SK-N-SH (cell line): ENCODE measurements at regions not wholly inside any gene's neighbourhood (a gene's known extent, or its start where the extent isn't known, plus 50 kb on each side); places are given as distances from the start of the nearest gene placed in this dataset.

Experiments used
- CTCF ChIA-PET: fragments of 300-600, 350-600 bp; formaldehyde crosslinking; extraction: SDS; loops from one replicate; lab custom pipeline; 2021; lab: Yijun Ruan, JAX
- POLR2A ChIA-PET: fragments of 350-600 bp; sonication (Branson Sonifier 250); formaldehyde crosslinking; extraction: SDS; loops from one replicate; lab custom pipeline; 2020; ENCODE audit warnings: antibody characterized with exemption, inconsistent platforms; lab: Yijun Ruan, JAX
- DNase-seq: peaks from one replicate; pipeline ENCODE4 v3.0.0; 2012
- H2AFZ ChIP-seq: fragments of 200-600 bp; sonication (generic); 2 replicates; pipeline ENCODE4 v1.8.1; 2016; ENCODE audit warnings: antibody characterized with exemption, mild to moderate bottlenecking, low read depth
- H3F3A ChIP-seq: fragments of 200-600 bp; sonication (generic); replicated peaks from 2 replicates; pipeline ENCODE3; 2016; ENCODE audit warnings: antibody characterized with exemption, mild to moderate bottlenecking; ENCODE audit not compliant: insufficient read depth
- H3K27ac ChIP-seq, 2 experiments: fragments of 200-500 bp in 1 of 2; fragments of 200-600 bp in 1 of 2; sonication (Bioruptor generic) in 1 of 2; sonication (generic), shearing (Covaris generic) in 1 of 2; 2 replicates each; pipeline versions ENCODE4 v1.5.1 to v1.6.1; 2014 to 2016; ENCODE audit warnings: low read depth in 2 of 2, inconsistent platforms in 1 of 2, low read length in 1 of 2, mild to moderate bottlenecking in 1 of 2, mixed read lengths in 1 of 2
- H3K27me3 ChIP-seq: fragments of 200-600 bp; sonication (generic), shearing (Covaris generic); 2 replicates; pipeline ENCODE4 v1.6.1; 2016; ENCODE audit warnings: mixed run types; ENCODE audit not compliant: insufficient read depth
- H3K36me3 ChIP-seq, 2 experiments: fragments of 200-500 bp in 1 of 2; fragments of 200-600 bp in 1 of 2; sonication (Bioruptor generic) in 1 of 2; sonication (generic) in 1 of 2; replicated peaks in 1 of 2; 2 replicates each; pipeline versions ENCODE3 to v1.5.1; 2014 to 2016; ENCODE audit warnings: low read length in 1 of 2, mild to moderate bottlenecking in 1 of 2; ENCODE audit not compliant: insufficient read depth in 2 of 2, control insufficient read depth in 1 of 2
- H3K4me1 ChIP-seq, 2 experiments: fragments of 200-500 bp in 1 of 2; fragments of 200-600 bp in 1 of 2; sonication (Bioruptor generic) in 1 of 2; sonication (generic), shearing (Covaris generic) in 1 of 2; 2 replicates each; pipeline versions ENCODE4 v1.5.1 to v1.6.1; 2014 to 2016; ENCODE audit warnings: low read depth in 1 of 2, low read length in 1 of 2, mixed run types in 1 of 2; ENCODE audit not compliant: insufficient read depth in 2 of 2, control insufficient read depth in 1 of 2
- H3K4me2 ChIP-seq: fragments of 200-600 bp; sonication (generic), shearing (Covaris generic); 2 replicates; pipeline ENCODE4 v1.6.1; 2017; ENCODE audit warnings: mixed run types
- H3K4me3 ChIP-seq, 2 experiments: fragments of 200-500 bp in 1 of 2; fragments of 200-600 bp in 1 of 2; sonication (Bioruptor generic) in 1 of 2; sonication (generic), shearing (Covaris generic) in 1 of 2; 2 replicates each; pipeline versions ENCODE4 v1.5.1 to v1.8.1; 2014 to 2016; ENCODE audit warnings: low read depth in 2 of 2, inconsistent platforms in 1 of 2, low read length in 1 of 2, mild to moderate bottlenecking in 1 of 2, mixed read lengths in 1 of 2, moderate library complexity in 1 of 2
- H3K79me2 ChIP-seq: fragments of 200-600 bp; sonication (generic); 2 replicates; pipeline ENCODE4 v1.8.1; 2017; ENCODE audit warnings: mild to moderate bottlenecking; ENCODE audit not compliant: insufficient read depth
- H3K9ac ChIP-seq: fragments of 200-600 bp; sonication (generic); 2 replicates; pipeline ENCODE4 v1.6.1; 2017; ENCODE audit warnings: mixed run types
- H3K9me2 ChIP-seq: fragments of 200-600 bp; sonication (generic); 2 replicates; pipeline ENCODE4 v1.6.1; 2017; ENCODE audit warnings: mixed run types
- H3K9me3 ChIP-seq: fragments of 200-600 bp; sonication (generic); 2 replicates; pipeline ENCODE4 v1.6.1; 2017; ENCODE audit warnings: mixed run types, mild to moderate bottlenecking, moderate library complexity
- H4K20me1 ChIP-seq: fragments of 200-600 bp; sonication (generic); 2 replicates; pipeline ENCODE4 v1.6.1; 2017; ENCODE audit warnings: mild to moderate bottlenecking, mixed run types; ENCODE audit not compliant: insufficient read depth
- CHD2 ChIP-seq: fragments of 150-350 bp; IDR thresholded peaks from 2 replicates; pipeline ENCODE4 v1.6.1; 2018; ENCODE audit warnings: low read length; ENCODE audit not compliant: partially characterized antibody
- ELF1 ChIP-seq: IDR thresholded peaks from 2 replicates; pipeline ENCODE4 v1.4.0; 2012
- EP300 ChIP-seq, 2 experiments: IDR thresholded peaks; 2 replicates each; pipeline versions ENCODE4 v1.4.0 to v1.6.1; 2012; ENCODE audit warnings: borderline replicate concordance in 1 of 2, low read depth in 1 of 2, low read length in 1 of 2
- EZH2phosphoT487 ChIP-seq: fragments of 200-600 bp; sonication (generic); IDR thresholded peaks from 2 replicates; pipeline ENCODE4 v1.6.1; 2017; ENCODE audit warnings: low read depth, mixed run types, mild to moderate bottlenecking, antibody characterized with exemption, moderate library complexity, borderline replicate concordance
- FOSL2 ChIP-seq: IDR thresholded peaks from 2 replicates; pipeline ENCODE4 v1.4.0; 2012; ENCODE audit warnings: low read depth, mild to moderate bottlenecking, moderate library complexity, borderline replicate concordance
- FOXJ3 ChIP-seq: sonication (generic); formaldehyde crosslinking; IDR thresholded peaks from 2 replicates; pipeline ENCODE4 v1.5.1; 2020; ENCODE audit warnings: mild to moderate bottlenecking, missing genetic modification reagents
- FOXM1 ChIP-seq: IDR thresholded peaks from 2 replicates; pipeline ENCODE4 v1.4.0; 2012; ENCODE audit warnings: low read depth, mild to moderate bottlenecking
- GABPA ChIP-seq: IDR thresholded peaks from 2 replicates; pipeline ENCODE4 v1.4.0; 2012; ENCODE audit warnings: low read depth, mild to moderate bottlenecking
- GATA2 ChIP-seq: sonication (generic); formaldehyde crosslinking; IDR thresholded peaks from 2 replicates; pipeline ENCODE4 v1.5.0; 2020; ENCODE audit warnings: mild to moderate bottlenecking, missing genetic modification reagents
- IRF3 ChIP-seq: fragments of 150-350 bp; IDR thresholded peaks from 2 replicates; pipeline ENCODE4 v1.6.1; 2016; ENCODE audit warnings: mild to moderate bottlenecking, low read depth, low read length
- JUND ChIP-seq: IDR thresholded peaks from 2 replicates; pipeline ENCODE4 v1.4.0; 2012
- MEF2A ChIP-seq: IDR thresholded peaks from 2 replicates; pipeline ENCODE4 v1.4.0; 2012; ENCODE audit warnings: low read depth, borderline replicate concordance
- NFIC ChIP-seq: IDR thresholded peaks from 2 replicates; pipeline ENCODE4 v1.4.0; 2012; ENCODE audit warnings: borderline replicate concordance
- NRF1 ChIP-seq: IDR thresholded peaks from 2 replicates; pipeline ENCODE4 v1.6.1; 2012; ENCODE audit warnings: low read depth, mild to moderate bottlenecking, low read length
- PBX3 ChIP-seq: IDR thresholded peaks from 2 replicates; pipeline ENCODE4; 2012
- POLR2AphosphoS5 ChIP-seq: IDR thresholded peaks from 2 replicates; pipeline ENCODE4 v1.6.1; 2012; ENCODE audit warnings: low read depth, low read length
- RXRA ChIP-seq: IDR thresholded peaks from 2 replicates; pipeline ENCODE4 v1.4.0; 2012; ENCODE audit warnings: low read depth, mild to moderate bottlenecking, borderline replicate concordance
- TAF1 ChIP-seq: IDR thresholded peaks from 2 replicates; pipeline ENCODE4 v1.6.1; 2012; ENCODE audit warnings: low read depth, mild to moderate bottlenecking, low read length, moderate library complexity, borderline replicate concordance
- TCF12 ChIP-seq: IDR thresholded peaks from 2 replicates; pipeline ENCODE4 v1.4.0; 2012
- TEAD4 ChIP-seq: IDR thresholded peaks from 2 replicates; pipeline ENCODE4 v1.4.0; 2012; ENCODE audit warnings: mild to moderate bottlenecking, borderline replicate concordance; ENCODE audit not compliant: insufficient read depth
- USF1 ChIP-seq: IDR thresholded peaks from 2 replicates; pipeline ENCODE4 v1.4.0; 2012; ENCODE audit warnings: low read depth, borderline replicate concordance
- USF2 ChIP-seq: fragments of 150-350 bp; IDR thresholded peaks from 2 replicates; pipeline ENCODE4 v1.6.1; 2017; ENCODE audit warnings: antibody characterized with exemption, low read length, low read depth, borderline replicate concordance
- YY1 ChIP-seq: IDR thresholded peaks from 2 replicates; pipeline ENCODE4 v1.4.0; 2012; ENCODE audit warnings: low read depth, mild to moderate bottlenecking
- WGBS: methylation state at CpG from one replicate; pipeline ENCODE4 v1.1.6; 2017; ENCODE audit warnings: low lambda C conversion rate; 5-methylcytosine and 5-hydroxymethylcytosine counted together

- TF ChIP-seq MEF2A (no peak), GATA2 (CRISPR knock-in tag) (no peak), EZH2phosphoT487 (no peak), USF2 (no peak), TAF1 (no peak), TCF12 (no peak), POLR2AphosphoS5 (no peak), RXRA (no peak), EP300 (IDR thresholded peaks at IDR 0.05; ENCODE audit: borderline replicate concordance in 1 of 2, low read depth in 1 of 2, low read length in 1 of 2) (no peak), TEAD4 (no peak), NRF1 (no peak)
- TF ChIP-seq, all 33 proteins: peak for 0
- no peak for DNase-seq
- Histone ChIP-seq H3K4me2 (no peak overlapping the region), H3K27me3 (peaks cover 15% of the 10 kb centered on the region; the same call in 1 of the 2 replicates), H2AFZ (no peak overlapping the region), H3K4me3 (no peak overlapping the region), H3K9me2 (no peaks in the 10 kb centered on the region), H3K9ac (no peak overlapping the region), H3K79me2 (no peaks in the 10 kb centered on the region), H3F3A (no peaks in the 10 kb centered on the region), H3K36me3 (no peaks in the 10 kb centered on the region), H3K27ac (no peak overlapping the region), H3K9me3 (no peaks in the 10 kb centered on the region), H4K20me1 (no peaks in the 10 kb centered on the region), H3K4me1 (no peaks in the 10 kb centered on the region)
- ChIA-PET POLR2A (no interaction called here), CTCF (no interaction called here)
- WGBS: 0% methylated on average over 7 of the region's 7 CpGs
These were observed 469.0 kb upstream of the SALL3 start for GRCh38 chr18:78510636-78511035.

- TF ChIP-seq PBX3 (no peak), NRF1 (no peak), NFIC (no peak), YY1 (no peak), USF2 (no peak), USF1 (no peak), TCF12 (no peak), GABPA (no peak), MEF2A (no peak), FOSL2 (no peak), CHD2 (no peak), IRF3 (no peak), ELF1 (no peak), FOXJ3 (no peak), JUND (no peak), FOXM1 (no peak), POLR2AphosphoS5 (no peak)
- Histone ChIP-seq H3K9me3 (no peaks in the 10 kb centered on the region), H4K20me1 (no peaks in the 10 kb centered on the region), H3K27ac (no peak overlapping the region), H3F3A (no peaks in the 10 kb centered on the region), H3K9ac (no peak overlapping the region), H3K36me3 (no peaks in the 10 kb centered on the region), H3K4me1 (no peaks in the 10 kb centered on the region), H2AFZ (no peak overlapping the region), H3K4me3 (no peak overlapping the region), H3K4me2 (no peak overlapping the region), H3K9me2 (no peaks in the 10 kb centered on the region), H3K27me3 (peaks cover 9% of the 10 kb centered on the region; the same call in 1 of the 2 replicates), H3K79me2 (no peaks in the 10 kb centered on the region)
- ChIA-PET CTCF (no interaction called here), POLR2A (no interaction called here)
- DNase-seq: no peak
- 6% methylated on average over 11 of the region's 24 CpGs for WGBS
These were observed 467.7 kb upstream of the SALL3 start for GRCh38 chr18:78511666-78512601.
